Tibial artery (tissue), 4 donors: ENCODE measurements at regions not wholly inside any gene's neighbourhood (a gene's known extent, or its start where the extent isn't known, plus 50 kb on each side); places are given as distances from the start of the nearest gene placed in this dataset.
A peak's percentile ranks its signal among the peaks of the same experiment; 100 is the strongest.
"Not testable (repeated sequence)": the region's sequence is repeated elsewhere in the genome, so short reads cannot be mapped to it uniquely, and the experiment has no call there.

Experiments used
- DNase-seq, 2 donors: peaks; one replicate each; pipeline ENCODE4 v3.0.0-alpha.2; 2019
- H3K27ac ChIP-seq, 2 donors: fragments of 200-600 bp; sonication (generic) in 1 of 2; 1 replicate in 1 of 2; 2 replicates in 1 of 2; pipeline ENCODE4 v1.5.1; 2018 to 2019; ENCODE audit warnings: mild to moderate bottlenecking in 1 of 2
- H3K27me3 ChIP-seq, 2 donors: fragments of 200-600 bp; sonication (generic) in 1 of 2; one replicate each; pipeline versions ENCODE4 v1.5.1 to v1.6.0; 2016 to 2019
- H3K36me3 ChIP-seq, 3 donors: fragments of 200-600 bp; sonication (generic) in 2 of 3; one replicate each; pipeline ENCODE4 v1.5.1; 2016 to 2019; ENCODE audit warnings: mild to moderate bottlenecking in 2 of 3
- H3K4me1 ChIP-seq, 4 donors: fragments of 200-600 bp; sonication (generic) in 2 of 4; 1 replicate in 3 of 4; 2 replicates in 1 of 4; pipeline ENCODE4 v1.5.1; 2016 to 2019
- H3K4me3 ChIP-seq, 2 donors: fragments of 200-600 bp; sonication (generic) in 1 of 2; 1 replicate in 1 of 2; 2 replicates in 1 of 2; pipeline ENCODE4 v1.5.1; 2018 to 2019; ENCODE audit warnings: mild to moderate bottlenecking in 2 of 2
- H3K9me3 ChIP-seq, 3 donors: fragments of 200-600 bp; sonication (generic) in 1 of 3; one replicate each; pipeline ENCODE4 v1.5.1; 2016 to 2019
- intact Hi-C: fragments of 100-400 bp; cut with DNase I; formaldehyde crosslinking; loops from one replicate; pipeline ENCODE4 v1.15.0; 2023; ENCODE audit warnings: low total_unique reads

DNA sequence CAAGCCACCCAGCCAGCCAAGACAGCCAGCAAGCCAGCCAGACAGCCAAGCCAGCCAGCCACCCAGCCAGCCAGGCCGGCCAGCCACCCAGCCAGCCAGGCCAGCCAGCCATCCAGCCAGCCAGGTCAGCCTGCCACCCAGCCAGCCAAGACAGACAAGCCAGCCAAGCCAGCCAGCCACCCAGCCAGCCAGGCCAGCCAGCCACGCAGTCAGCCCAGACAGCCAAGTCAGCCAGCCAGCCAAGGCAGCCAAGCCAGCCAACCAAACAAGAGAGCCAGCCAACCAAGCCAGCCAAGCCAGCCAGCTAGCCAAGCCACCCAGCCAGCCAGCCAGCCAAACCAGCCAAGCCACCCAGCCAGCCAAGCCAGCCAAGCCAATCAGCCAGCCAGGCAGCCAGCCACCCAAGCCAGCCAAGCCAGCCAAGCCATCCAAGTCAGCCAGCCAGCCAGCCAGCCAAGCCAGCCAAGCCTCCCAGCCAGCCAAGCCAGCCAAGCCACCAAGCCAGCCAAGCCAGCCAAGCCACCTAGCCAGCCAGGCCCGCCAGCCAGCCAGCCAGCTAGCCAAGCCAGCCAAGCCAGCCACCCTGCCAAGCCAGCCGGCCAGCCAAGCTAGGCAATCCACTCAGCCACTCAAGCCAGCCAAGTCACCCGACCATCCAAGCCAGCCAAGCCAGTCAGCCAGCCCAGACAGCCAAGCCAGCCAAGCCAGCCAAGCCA is 1599.9 kb downstream of the RPIA start:
- H3K27ac ChIP-seq, intact Hi-C loops, H3K36me3 ChIP-seq, H3K9me3 ChIP-seq, H3K4me1 ChIP-seq, H3K4me3 ChIP-seq, H3K27me3 ChIP-seq: not testable (repeated sequence)
- peak in 1 of 2 donors; percentile 29 for DNase-seq

DNA sequence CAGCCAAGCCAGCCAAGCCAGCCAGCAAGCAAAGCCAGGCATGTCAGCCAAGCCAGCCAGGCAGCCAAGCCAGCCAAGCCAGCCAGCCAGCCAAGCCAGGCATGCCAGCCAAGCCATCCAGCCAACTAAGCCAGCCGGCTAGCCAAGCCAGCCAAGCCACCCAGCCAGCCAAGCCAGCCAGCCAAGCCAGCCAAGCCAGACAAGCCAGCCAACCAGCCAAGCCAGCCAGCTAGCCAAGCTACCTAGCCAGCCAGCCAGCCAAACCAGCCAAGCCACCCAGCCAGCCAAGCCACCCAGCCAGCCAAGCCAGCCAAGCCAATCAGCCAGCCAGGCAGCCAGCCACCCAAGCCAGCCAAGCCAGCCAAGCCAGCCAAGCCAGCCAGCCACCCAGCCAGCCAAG is 1600.5 kb downstream of the RPIA start:
- intact Hi-C loops, DNase-seq: not testable (repeated sequence)

DNA sequence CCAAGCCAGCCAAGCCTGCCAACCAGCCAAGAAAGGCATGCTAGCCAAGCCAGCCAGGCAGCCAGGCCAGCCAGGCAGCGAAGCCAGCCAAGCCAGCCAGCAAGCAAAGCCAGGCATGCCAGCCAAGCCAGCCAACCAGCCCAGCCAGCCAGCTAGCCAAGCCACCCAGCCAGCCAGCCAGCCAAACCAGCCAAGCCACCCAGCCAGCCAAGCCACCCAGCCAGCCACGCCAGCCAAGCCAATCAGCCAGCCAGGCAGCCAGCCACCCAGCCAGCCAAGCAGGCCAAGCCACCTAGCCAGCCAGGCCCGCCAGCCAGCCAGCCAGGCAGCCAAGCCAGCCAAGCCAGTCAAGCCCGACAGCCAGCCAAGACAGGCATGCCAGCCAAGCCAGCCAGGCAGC is 1601.0 kb downstream of the RPIA start:
- H3K36me3 ChIP-seq, DNase-seq, H3K27me3 ChIP-seq, H3K4me1 ChIP-seq, H3K4me3 ChIP-seq, H3K9me3 ChIP-seq, intact Hi-C loops, H3K27ac ChIP-seq: not testable (repeated sequence)

More for the DNA sequence above, 1600.5 kb downstream of the RPIA start:
- H3K36me3 ChIP-seq, H3K4me1 ChIP-seq, H3K27me3 ChIP-seq, H3K9me3 ChIP-seq, H3K27ac ChIP-seq, H3K4me3 ChIP-seq: not testable (repeated sequence)

DNA sequence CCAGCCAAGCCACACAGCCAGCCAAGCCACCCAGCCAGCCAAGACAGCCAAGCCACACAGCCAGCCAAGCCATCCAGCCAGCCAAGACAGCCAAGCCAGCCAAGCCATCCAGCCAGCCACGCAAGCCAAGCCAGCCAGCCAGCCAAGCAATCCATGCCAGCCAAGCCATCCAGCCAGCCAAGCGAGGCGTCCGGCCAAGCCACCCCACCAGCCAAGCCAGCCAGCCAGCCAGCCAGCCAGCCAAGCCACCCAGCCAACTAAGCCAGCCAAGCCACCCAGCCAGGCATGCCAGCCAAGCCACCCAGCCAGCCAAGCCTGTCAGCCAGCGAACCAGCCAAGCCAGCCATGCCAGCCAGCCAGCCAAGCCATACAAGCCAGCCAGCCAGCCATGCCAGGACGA is 1601.8 kb downstream of the RPIA start:
- DNase-seq = peak in 1 of 2 donors; percentile 27
- H3K4me3 ChIP-seq, H3K4me1 ChIP-seq, intact Hi-C loops, H3K9me3 ChIP-seq, H3K27ac ChIP-seq, H3K36me3 ChIP-seq, H3K27me3 ChIP-seq: not testable (repeated sequence)

DNA sequence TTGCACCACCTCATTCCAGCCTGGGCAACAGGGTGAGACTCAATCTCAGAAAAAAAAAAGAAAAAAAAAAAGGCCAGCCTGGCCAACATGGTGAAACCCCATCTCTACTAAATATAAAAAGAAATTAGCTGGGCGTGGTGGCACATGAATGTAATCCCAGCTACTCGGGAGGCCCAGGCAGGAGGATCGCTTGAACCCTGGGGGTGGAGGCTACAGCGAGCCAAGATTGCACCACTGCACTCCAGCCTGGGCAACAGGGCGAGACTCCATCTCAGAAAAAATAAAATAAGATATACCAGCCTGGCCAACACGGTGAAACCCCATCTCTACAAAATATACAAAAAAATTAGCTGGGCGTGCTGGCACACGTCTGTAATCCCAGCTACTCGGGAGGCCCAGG is 1602.3 kb downstream of the RPIA start:
- DNase-seq, H3K4me1 ChIP-seq, H3K9me3 ChIP-seq, H3K4me3 ChIP-seq, H3K36me3 ChIP-seq, intact Hi-C loops, H3K27ac ChIP-seq, H3K27me3 ChIP-seq: not testable (repeated sequence)

DNA sequence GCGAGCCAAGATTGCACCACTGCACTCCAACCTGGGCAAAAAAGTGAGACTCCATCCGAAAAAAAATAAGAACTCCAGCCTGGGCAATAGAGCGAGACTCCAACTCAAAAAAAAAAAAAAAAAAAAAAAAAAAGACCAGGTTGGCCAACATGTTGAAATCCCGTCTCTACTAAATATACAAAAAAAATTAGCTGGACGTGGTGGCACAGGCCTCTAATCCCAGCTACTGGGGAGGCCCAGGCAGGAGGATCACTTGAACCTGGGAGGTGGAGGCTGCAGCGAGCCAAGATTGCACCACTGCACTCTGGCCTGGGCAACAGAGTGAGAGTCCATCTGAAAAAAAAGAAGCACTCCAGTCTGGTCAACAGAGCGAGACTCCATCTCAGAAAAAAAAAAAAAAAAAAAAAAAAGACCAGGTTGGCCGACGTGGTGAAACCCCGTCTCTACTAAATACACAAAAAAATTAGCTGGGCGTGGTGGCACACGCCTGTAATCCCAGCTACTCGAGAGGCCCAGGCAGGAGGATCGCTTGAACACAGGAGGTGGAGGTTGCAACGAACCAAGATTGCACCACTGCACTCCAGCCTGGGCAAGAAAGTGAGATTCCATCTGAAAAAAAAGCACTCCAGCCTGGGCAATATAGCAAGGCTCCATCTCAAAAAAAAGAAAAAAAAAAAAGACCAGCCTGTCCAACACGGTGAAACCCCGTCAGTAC is 1603.7 kb downstream of the RPIA start:
- DNase-seq, intact Hi-C loops, H3K36me3 ChIP-seq, H3K4me3 ChIP-seq, H3K4me1 ChIP-seq, H3K27ac ChIP-seq, H3K27me3 ChIP-seq, H3K9me3 ChIP-seq: not testable (repeated sequence)

DNA sequence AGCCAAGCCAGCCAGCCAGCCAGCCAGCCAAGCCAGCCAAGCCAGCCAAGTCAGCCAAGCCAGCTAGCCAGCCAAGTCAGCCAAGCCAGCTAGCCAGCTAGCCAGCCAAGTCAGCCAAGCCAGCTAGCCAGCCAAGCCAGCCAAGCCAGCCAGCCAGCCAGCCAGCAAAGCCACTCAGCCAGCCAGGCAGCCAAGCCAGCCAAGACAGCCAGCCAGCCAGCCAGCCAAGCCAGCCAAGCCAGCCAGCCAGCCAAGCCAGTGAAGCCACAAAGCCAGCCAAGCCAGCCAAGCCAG is 1605.0 kb downstream of the RPIA start:
- intact Hi-C loops, DNase-seq, H3K36me3 ChIP-seq: not testable (repeated sequence)

DNA sequence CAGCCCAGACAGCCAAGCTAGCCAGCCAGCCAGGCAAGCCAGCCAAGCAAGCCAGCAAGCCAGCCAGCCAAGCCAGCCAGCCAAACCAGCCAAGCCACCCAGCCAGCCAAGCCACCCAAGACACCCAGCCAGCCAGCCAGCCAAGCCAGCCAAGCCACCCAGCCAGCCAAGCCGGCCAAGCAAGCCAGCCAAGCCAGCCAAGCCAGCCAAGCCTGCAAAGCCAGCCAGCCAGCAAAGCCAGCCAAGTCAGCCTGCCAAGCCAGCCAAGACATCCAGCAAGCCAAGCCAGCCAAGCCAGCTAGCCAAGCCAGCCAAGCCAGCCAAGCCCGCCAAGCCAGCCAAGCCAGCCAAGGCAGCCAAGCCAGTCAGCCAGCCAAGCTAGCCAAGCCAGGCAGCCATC is 1606.2 kb downstream of the RPIA start:
- H3K27ac ChIP-seq, H3K9me3 ChIP-seq, DNase-seq, H3K36me3 ChIP-seq, H3K4me3 ChIP-seq, H3K4me1 ChIP-seq, H3K27me3 ChIP-seq, intact Hi-C loops: not testable (repeated sequence)

More for the DNA sequence above, 1605.0 kb downstream of the RPIA start:
- H3K27me3 ChIP-seq, H3K4me1 ChIP-seq, H3K27ac ChIP-seq, H3K4me3 ChIP-seq, H3K9me3 ChIP-seq: not testable (repeated sequence)

DNA sequence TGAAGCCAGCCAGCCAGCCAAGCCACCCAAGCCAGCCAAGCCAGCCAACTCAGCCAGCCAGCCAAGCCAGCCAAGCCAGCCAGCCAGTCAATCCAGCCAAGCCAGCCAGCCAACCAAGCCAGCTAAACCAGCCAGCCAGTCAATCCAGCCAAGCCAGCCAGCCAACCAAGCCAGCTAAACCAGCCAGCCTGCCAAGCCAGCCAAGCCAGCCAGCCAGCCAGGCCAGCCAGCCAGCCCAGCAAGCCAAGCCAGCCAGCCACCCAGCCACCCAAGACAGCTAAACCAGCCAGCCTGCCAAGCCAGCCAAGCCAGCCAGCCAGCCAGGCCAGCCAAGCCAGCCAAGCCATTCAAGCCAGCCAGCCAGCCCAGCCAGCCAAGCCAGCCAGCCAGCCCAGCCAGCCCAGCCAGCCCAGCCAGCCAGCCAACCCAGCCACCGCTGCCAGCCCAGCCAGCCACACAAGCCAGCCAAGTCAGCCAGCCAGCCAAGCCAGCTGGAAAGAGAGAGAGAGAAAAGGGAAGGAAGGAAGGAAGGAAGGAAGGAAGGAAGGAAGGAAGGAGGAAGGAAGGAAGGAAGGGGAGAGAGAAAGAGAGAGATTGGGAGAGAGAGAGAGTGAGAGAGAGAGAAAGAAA is 1606.8 kb downstream of the RPIA start:
- H3K4me1 ChIP-seq = not testable (repeated sequence)

DNA sequence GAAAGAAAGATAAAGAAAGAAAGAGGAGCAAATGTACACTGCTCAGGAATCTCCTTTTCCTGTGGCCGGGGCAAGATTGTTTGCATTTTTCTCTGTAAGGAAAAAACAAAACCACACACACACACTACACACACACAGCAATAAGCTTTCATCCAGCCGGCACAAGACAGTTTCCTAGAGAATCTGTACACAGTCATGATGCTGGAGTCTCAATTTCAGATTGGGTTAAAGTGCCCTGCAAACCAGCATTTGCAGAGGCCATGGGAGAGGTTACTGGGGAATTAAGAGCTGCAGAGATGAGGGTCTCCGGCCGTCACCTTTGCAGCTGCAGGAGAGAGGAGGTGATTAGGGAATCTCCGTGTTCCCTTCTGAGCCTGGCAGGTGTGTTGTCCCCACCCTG is 1607.5 kb downstream of the RPIA start:
- H3K4me1 ChIP-seq, H3K36me3 ChIP-seq, H3K4me3 ChIP-seq, DNase-seq, H3K9me3 ChIP-seq, H3K27ac ChIP-seq, intact Hi-C loops, H3K27me3 ChIP-seq: not testable (repeated sequence)

More for the DNA sequence above, 1606.8 kb downstream of the RPIA start:
- H3K27ac ChIP-seq, DNase-seq, intact Hi-C loops, H3K27me3 ChIP-seq, H3K36me3 ChIP-seq, H3K4me3 ChIP-seq, H3K9me3 ChIP-seq: not testable (repeated sequence)

DNA sequence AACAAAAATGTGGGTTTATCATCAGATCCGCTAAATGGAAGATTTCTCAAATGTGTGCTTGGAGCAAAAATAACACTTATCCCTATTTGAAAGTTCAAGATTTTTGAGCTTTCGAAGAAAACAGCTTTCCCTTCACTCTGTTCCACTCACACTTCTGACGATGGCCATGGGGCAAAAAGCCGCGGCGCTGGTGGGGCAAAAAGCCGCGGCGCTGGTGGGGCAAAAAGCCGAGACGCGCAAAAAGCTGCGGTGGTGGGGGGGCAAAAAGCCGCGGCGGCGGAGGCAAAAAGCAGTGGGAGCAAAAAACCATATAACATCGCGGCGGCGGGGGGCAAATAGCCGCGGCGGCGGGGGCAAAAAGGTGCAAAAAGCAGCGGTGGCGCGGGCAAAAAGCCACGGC is 1631.5 kb downstream of the RPIA start:
- H3K27ac ChIP-seq, DNase-seq, H3K27me3 ChIP-seq, intact Hi-C loops, H3K9me3 ChIP-seq, H3K36me3 ChIP-seq, H3K4me1 ChIP-seq: not testable (repeated sequence)
- H3K4me3 ChIP-seq = peak overlapping the region in 1 of 2 donors; percentile 41

DNA sequence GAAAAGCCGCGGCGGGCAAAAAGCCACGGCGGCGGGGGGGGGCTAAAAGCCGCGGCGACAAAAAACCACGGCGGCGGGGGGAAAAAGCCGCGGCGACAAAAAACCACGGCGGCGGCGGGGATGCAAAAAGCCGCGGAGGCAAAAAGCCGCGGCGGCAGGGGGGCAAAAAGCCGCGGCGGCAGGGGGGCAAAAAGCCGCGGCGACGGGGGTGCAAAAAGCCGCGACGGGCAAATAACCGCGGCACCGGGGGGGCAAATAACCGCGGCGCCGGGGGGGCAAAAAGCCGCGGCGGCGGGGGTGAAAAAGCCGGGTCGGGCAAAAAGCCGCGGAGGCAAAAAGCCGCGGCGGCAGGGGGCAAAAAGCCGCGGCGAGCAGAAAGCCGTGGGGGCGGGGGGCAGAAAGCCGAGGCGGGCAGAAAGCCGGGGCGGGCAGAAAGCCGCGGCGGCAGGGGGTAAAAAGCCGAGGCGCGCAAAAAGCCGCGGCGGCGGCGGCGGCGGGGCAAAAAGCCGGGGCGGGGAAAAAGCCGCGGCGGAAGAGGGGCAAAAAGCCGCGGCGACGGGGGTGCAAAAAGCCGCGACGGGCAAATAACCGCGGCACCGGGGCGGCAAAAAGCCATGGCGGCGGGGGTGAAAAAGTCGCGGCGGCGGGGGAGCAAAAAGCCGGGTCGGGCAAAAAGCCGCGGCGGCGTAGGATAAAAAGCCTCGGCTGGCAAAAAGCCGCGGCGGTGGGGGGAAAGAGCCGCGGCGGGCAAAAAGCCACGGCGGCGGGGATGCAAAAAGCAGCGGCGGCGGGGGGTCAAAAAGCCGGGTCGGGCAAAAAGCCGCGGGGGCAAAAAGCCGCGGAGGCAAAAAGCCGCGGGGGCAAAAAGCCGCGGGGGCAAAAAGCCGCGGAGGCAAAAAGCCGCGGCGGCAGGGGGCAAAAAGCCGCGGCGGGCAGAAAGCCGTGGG is 1632.4 kb downstream of the RPIA start:
- H3K4me1 ChIP-seq, H3K36me3 ChIP-seq, intact Hi-C loops, DNase-seq, H3K27ac ChIP-seq, H3K9me3 ChIP-seq, H3K27me3 ChIP-seq: not testable (repeated sequence)
- peak overlapping the region in 1 of 2 donors; percentile 41 for H3K4me3 ChIP-seq

DNA sequence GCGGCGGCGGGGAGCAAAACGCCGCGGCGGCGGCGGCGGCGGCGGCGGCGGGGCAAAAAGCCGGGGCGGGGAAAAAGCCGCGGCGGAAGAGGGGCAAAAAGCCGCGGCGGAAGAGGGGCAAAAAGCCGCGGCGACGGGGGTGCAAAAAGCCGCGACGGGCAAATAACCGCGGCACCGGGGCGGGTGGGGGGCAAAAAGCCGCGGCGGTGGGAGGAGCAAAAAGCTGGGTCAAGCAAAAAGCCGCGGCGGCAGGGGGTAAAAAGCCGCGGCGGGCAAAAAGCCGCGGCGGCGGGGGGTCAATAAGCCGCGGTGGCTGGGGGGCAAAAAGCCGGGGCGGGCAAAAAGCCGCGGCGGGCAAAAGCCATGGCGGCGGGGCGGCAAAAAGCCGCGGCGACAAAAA is 1633.2 kb downstream of the RPIA start:
- H3K36me3 ChIP-seq, H3K4me1 ChIP-seq, H3K9me3 ChIP-seq, H3K27me3 ChIP-seq, intact Hi-C loops, H3K27ac ChIP-seq, DNase-seq: not testable (repeated sequence)
- peak overlapping the region in 1 of 2 donors; percentile 41 for H3K4me3 ChIP-seq
